DMS53 treated with DMSO at 0.1 percent for 48 hours (cell line): ENCODE measurements at regions not wholly inside any gene's neighbourhood (a gene's known extent, or its start where the extent isn't known, plus 50 kb on each side); places are given as distances from the start of the nearest gene placed in this dataset.

Experiments used
- DNase-seq: peaks from one replicate; lab custom pipeline; 2025; ENCODE audit not compliant: unreplicated experiment; lab: John Stamatoyannopoulos, UW

DNA sequence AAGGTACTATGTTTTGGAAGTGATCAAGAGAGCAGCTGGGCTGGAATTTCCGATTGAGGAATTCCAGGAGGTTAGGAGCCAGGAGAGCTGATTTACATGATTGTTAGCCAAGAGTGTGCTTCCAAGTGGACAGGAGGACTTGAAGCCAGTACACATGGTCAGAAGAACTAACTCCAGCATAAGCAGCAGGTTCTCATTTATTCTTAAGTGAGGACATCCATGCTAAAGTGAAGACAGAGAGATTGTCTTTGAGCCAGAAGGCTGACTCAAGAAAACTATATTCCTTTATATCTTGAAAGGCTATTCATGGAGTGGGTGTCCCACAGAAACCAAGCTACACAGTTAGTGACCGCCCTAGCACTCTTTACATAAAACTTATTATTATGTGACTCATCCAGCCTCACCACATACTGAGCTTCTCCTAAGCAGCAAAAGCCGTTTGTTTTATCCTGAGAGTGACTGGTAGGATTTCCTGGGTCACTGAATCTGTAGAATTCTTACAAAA, 56.7 kb upstream of the SEMA3A start:
- no peak for DNase-seq

DNA sequence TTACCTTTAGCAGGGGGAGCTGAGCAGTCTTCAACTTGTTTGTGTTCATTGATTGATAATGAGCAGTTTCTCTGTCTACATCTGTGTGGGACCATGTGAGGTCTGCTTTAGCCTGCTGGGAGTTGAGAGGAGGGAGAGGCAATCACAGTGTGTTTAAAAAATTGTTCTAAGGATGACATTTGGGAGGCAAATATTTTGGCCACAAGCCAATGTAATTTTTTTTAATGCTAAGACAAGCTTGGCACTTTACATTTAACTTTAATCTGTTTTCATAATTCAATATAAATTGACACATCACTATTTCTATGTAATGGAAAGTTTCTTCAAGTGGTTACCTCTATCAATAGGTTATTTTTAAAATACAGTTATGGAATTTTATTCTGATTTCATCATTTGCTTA, 55.9 kb upstream of the SEMA3A start:
- DNase-seq, result no peak

DNA sequence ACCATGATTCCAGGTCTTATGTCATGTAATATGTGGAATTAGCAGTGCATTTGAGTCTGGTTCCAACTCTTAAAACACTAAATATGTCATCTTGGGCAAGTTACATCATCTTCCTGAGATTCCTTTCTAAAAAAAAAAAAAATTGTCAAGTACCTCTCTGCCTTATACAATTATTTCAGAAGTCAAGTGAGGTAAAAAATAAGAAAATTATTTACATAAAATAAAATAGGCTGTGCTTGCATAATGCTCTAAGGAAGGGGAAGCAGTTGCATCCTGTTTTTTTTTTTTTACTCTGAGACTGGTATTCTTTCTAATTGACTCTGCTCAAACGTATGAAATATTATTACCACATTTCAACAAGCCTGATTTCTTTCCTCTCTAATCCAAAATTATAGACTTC, 55.1 kb upstream of the SEMA3A start:
- DNase-seq, result no peak

DNA sequence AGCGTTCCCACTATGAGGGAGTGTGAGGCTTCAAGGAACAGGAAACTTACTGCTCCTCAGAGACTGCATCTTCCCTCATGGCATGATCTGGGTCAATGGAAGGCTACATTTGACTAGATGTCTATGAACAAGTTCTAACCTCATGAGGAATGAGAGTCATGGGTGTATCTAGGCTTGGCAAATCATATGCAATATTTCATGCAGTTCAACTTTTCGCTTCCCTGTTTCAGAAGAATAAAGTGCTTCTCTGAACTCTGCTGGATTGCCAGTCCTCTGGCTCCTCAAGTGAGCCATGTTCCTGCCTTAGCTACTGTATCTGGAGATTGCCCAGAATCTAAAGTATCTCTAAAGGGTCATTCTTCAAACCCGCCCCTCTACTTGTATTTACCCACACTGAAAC, 54.3 kb upstream of the SEMA3A start:
- DNase-seq, result no peak

DNA sequence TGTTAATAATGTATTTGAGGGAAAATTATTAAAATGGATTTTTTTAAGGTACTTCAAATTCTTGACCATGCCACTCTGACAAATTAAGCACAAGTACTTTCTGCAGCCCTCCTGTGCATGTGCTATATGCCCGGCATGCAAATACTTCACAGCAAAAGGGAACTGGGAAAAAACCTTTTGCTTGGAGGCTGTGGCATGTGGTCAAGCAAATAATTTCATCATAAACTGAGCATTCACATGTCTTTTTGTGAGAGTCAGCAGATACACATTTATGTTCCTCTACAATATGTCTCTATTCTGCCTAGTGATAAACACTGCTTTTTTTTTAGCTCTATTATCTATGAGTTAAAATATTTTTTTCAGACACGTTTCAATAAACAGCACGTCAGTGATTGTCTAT, 53.7 kb upstream of the SEMA3A start:
- no peak for DNase-seq

DNA sequence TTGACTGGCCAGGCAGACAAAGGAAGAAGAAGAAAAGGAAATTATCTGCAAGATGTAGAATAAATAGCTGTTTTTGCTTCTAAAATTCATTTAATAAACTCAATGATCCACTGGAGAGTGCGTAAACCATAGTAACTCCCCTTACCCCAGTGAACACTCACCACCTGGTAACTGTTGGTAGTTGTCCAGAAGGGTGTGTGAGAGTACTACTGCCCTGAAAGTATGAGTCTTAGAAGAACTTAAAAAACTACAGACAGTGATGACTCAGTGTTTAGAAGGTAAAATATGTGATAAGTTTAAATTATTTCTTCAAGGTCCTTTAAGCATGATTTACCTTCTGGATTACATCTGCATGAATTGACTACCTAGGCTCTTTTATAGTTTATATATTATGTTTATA, 53.0 kb upstream of the SEMA3A start:
- no peak for DNase-seq

DNA sequence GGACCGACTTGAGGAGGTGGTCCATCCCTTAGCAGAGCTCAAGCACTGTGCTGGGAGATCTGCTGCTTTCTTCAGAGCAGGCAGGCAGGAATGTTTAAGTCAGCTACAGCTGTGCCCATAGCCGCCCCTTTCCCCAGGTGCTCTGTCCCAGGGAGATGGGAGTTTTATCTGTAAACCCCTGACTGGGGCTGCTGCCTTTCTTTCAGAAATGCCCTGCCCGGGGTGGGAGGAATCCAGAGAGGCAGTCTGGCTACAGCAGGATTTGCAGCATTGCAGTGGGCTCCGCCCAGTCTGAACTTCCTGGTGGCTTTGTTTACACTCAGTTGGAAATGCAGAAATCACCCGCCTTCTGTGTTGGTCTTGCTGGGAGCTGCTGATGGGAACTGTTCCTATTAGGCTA, 51.2 kb upstream of the SEMA3A start:
- peak; percentile 13 for DNase-seq
